ENCODE measurements at regions not wholly inside any gene's neighbourhood (a gene's known extent, or its start where the extent isn't known, plus 50 kb on each side); places are given as distances from the start of the nearest gene placed in this dataset.
A peak's percentile ranks its signal among the peaks of the same experiment; 100 is the strongest.
"Not testable (repeated sequence)": the region's sequence is repeated elsewhere in the genome, so short reads cannot be mapped to it uniquely, and the experiment has no call there.

DNA sequence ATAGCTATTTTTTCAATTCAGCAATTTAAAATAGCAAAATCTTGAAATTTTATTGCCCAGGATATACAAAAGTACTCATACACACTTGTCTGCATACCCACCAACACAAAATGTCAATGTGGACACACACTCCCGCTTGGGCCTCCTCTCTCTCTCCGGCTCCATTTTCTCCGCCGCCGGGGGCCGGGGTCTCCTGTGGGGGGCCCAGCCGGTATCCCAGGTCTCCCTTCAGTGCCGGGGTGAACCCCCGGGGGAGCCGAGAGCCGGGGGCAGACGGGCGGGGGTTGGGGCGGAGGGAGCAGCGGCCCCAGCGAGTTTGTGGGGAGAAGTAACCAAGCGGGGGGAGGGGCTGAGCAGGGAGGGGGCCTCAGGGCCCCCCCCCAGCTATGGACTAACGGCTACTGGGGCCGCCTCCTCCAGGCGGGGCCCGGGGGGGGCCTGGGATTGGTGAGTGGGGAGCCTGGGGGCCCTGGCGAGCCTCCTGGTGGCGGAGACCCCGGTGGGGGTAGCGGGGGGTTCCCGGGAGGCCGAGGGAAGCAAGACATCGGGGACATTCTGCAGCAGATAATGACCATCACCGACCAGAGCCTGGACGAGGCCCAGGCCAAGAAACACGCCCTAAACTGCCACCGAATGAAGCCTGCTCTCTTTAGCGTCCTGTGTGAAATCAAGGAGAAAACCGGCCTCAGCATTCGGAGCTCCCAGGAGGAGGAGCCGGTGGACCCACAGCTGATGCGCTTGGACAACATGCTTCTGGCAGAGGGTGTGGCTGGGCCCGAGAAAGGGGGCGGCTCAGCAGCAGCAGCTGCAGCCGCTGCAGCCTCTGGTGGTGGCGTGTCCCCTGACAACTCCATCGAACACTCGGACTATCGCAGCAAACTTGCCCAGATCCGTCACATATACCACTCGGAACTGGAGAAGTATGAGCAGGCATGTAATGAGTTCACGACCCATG is 56.6 kb downstream of the CHST2 start:
- DNase-seq (ENCODE audit: low spot score); intact Hi-C loops (cut with DNase I): not testable (repeated sequence)
- ATAC-seq: peak; percentile 53

DNA sequence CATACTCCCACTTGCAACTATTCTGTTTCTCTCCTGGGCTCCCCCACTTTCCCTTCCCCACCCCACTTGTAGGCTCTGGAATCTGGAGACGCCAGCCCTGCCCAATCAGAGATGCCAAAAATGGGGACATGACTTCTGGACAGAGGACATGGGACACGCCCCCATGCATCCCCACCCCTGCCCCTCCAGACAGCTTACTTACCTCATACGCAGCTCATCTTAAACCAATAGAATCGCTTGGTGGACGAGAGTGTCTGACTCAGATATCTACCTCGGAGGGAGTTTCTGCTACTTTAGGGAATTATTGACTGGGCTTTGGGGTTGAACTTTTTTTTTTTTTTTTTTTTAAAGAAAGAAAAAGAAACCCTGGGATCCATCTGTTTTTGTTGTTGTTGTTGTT is 58.4 kb downstream of the CHST2 start:
- DNase-seq (ENCODE audit: low spot score); intact Hi-C loops (cut with DNase I): not testable (repeated sequence)
- peak; percentile 58 for ATAC-seq

DNA sequence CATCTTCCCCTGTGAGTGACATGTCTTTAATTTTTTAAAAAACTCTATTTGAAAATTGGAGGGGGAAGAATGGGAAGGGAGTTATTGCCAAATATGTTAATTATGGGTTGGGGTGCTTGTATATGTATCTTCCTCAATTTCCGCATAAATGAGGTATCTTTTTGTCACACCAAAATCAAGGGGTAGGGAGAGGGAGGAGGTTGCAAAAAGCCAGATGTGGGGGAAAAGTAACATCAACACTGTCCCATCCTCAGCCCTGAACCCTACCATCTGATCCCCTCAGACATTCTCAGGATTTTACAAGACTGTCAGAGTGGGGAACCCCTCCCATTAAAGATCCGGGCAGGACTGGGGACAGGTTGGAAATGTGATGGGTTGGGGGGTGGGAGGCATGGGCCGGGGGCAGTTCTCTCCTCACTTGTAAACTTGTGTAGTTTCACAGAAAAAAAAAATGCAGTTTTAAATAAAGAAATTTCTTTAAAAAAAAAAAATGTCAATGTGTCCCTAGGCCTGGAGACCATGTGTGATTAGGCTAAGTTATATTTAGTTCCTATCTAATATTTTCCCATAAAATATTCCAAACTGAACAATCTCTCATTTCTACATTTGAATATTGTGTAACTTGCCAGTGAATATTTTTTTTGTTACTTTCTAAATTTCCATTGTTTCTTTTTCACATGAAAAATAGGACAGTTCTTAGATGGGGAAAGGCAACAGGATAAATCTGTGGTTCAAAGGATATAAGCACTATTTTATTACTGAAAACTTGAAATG is 59.4 kb downstream of the CHST2 start:
- ATAC-seq; intact Hi-C loops (cut with DNase I); DNase-seq (ENCODE audit: low spot score): not testable (repeated sequence)

DNA sequence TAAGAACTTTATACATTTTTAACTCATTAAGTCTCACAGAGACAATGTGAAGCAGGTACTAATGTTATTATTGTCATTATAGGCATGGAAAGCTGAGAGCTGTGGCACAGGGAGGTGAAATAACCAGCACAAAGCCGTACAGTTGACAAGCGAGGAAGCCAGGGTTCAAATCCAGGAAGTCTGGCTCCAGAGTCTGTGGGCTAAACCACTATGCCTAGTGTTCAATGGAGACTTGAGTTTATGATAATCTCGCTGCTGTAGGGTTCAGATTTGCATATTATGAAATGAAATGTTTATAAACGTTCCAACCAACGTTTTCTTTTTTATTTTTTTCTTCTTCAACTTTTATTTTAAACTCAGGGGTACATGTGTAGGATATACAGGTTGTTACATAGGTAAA is 60.0 kb downstream of the CHST2 start:
- ATAC-seq: no peak

DNA sequence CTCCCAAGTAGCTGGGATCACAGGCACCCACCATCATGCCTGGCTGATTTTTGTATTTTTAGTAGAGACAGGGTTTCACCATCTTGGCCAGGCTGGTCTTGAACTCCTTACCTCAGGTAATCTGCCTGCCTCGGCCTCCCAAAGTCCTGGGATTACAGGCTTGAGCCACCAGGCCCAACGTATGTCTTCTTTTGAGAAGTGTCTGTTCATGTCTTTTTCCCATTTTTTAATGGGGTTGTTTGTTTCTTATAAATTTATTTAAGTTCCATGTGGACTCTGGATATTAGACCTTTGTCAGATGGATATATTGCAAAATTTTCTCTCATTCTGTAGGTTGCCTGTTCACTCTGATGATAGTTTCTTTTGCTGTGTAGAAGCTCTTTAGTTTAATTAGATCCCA is 61.3 kb downstream of the CHST2 start:
- DNase-seq (ENCODE audit: low spot score); intact Hi-C loops (cut with DNase I); ATAC-seq: not testable (repeated sequence)

More for the DNA sequence above, 60.0 kb downstream of the CHST2 start:
- intact Hi-C loops (cut with DNase I): no loop called here
- DNase-seq (ENCODE audit: low spot score): no peak

DNA sequence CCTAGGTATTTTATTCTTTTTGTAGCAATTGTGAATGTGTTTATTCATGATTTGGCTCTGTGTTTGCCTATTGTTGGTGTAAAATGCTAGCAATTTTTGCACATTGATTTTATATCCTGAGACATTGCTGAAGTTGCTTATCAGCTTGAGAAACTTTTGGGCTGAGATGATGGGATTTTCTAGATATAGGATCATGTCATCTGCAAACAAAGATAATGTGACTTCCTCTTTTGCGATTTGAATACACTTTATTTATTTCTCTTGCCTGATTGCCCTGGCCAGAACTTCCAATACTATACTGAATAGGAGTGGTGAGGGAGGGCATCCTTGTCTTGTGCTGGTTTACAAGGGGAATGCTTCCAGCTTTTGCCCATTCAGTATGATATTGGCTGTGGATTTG is 62.4 kb downstream of the CHST2 start:
- intact Hi-C loops (cut with DNase I); ATAC-seq; DNase-seq (ENCODE audit: low spot score): not testable (repeated sequence)

DNA sequence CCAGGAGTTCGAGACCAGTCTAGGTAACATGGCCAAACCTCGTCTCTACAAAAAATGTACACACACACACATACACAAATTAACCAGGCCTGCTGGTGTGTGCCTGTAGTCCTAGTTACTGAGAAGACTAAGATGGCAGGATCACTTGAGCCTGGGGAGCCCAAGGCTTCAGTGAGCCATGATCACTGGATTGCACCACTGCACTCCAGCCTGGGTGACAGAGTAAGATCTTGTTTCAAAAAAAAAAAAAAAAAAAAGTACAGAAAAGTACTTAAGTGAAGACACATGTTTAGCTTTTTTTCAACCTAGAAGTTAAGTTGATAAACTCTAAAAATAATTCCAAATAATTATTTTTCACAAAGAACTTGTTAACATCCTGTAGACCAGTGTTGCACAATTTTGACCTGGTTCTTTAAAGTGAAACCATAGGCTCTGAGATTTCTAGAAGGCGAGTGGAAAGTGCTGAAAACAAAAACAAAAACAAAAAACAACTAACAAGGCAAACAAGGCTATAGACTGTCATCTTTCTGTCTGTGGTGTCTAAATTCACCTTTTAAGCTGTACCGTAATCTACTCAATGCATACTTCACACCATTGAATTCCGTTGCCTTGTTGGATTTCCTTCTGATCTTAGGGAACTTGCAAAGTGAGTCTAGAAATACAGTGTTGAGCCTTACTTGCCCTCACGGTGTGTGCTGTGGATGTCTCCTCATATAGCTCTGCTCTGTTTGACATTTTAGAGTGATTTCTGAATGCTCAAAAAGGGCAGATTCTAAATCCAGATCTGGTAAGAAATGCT is 63.5 kb downstream of the CHST2 start:
- intact Hi-C loops (cut with DNase I): no loop called here

DNA sequence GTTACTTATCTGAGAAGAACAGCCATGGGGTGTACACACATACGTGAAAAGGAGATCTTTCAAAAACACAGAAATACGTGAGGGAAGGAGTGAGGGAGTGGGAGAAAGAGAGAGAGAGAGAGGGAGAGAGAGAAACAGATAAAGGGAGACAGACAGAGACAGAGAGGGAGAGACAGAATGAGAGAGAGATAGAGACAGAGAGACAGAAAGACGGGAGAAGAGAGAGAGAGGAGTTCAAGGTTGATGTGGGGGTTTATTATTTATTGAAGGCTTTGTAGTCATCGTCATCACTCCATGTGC is 64.0 kb downstream of the CHST2 start:
- no peak for ATAC-seq
- intact Hi-C loops (cut with DNase I): no loop called here
- no peak for DNase-seq (ENCODE audit: low spot score)

More for the DNA sequence above, 63.5 kb downstream of the CHST2 start:
- ATAC-seq (no peak), DNase-seq (ENCODE audit: low spot score) (no peak)

DNA sequence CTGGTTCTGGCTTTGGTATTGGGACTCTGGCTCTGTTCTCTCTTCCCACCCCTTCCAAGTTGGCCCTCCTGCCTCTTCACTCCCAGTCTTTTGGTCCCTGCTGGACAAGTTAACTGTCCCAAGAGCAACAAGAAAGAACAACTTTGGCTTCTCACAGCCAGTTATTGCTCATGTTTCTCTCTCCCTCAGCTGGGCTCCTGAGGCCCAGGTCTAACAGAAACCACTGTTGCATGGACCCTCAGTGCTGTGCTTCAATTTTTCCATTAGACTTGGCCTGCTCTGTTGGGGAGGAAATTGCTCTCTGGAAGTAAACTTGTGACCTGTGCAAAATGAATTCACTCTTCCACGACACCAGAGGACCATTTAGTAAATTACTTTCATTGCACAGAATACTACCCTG is 64.5 kb downstream of the CHST2 start:
- ATAC-seq: peak; percentile 56
- no peak for DNase-seq (ENCODE audit: low spot score)
- intact Hi-C loops (cut with DNase I): no loop called here

DNA sequence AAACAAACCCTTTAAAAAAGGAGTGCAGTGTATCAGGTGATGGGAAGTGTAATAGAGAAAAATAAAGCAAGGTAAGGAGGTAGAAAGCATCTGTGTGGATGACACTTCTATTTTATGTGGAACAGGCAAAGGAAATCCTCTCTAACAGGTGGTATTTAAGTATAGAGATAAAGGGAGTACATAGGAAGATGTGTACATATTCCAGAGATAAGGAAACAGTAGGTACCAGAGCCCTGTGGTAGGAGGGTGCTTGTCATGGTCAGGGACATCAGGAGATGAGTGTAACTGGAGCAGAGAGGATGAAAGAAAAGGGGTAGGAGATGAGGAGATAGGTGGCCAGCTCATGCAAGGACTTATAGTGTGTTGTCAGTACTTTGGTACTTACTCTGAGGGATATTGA is 65.8 kb downstream of the CHST2 start:
- no peak for ATAC-seq
- intact Hi-C loops (cut with DNase I): no loop called here

DNA sequence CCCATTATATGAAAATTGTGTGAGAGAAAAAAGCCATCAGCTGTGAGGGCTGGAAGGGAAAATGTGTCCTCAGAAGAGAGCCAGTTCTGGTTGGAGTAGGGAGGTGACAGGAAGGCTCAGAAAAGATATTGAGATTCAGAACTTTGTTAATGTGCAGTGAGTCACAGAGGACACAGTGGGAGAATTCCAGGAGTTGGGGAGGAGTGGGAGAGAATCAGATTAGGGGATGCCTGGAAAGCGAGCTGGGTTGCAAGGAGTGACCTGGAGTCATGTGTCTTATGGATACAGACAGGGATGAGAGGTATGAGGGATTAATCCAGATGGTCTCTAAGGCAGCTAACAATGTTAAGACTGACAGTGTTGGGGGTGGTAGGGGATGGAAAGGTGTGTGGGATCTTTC is 67.5 kb downstream of the CHST2 start:
- intact Hi-C loops (cut with DNase I): no loop called here
- no peak for ATAC-seq
- no peak for DNase-seq (ENCODE audit: low spot score)

More for the DNA sequence above, 65.8 kb downstream of the CHST2 start:
- no peak for DNase-seq (ENCODE audit: low spot score)

DNA sequence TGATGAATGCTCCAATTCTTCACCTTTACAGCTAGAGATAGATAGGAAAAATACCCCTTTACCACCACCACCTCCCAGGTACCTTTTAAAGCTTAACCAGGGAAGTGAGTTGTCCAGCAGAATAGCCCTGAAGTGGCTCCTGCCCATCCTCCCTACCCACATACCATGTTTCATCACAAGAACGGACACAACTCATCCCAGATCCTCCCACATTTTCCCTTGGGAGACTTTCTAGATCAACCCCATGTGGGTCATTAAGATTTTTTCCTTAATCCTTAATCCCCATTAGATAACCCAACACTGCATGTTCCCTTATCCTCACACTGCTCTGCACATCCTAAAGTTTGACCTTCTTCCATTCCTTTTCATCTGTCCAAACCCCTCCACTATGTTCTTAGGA is 69.3 kb downstream of the CHST2 start:
- no peak for ATAC-seq
- intact Hi-C loops (cut with DNase I): no loop called here
- DNase-seq (ENCODE audit: low spot score): no peak

DNA sequence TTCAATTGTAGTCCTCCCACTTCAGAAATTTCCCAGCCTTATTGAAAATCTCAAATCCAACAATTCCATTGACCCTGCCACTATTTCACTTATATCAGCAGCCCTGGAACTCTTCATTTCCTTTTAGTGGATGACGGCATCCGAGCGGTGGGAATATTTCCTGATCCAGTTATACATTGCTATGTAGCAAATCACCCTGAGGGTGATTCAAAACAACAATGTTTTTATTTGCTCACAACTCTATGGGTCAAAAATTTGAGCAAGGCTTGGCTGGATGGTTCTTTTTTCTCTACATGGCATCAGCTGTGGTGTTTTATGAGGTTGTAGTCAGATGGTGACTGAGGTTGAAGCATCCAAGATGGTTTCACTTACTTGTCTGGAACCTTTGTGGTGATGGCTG is 70.5 kb downstream of the CHST2 start:
- no peak for ATAC-seq
- intact Hi-C loops (cut with DNase I): no loop called here
- DNase-seq (ENCODE audit: low spot score): no peak

DNA sequence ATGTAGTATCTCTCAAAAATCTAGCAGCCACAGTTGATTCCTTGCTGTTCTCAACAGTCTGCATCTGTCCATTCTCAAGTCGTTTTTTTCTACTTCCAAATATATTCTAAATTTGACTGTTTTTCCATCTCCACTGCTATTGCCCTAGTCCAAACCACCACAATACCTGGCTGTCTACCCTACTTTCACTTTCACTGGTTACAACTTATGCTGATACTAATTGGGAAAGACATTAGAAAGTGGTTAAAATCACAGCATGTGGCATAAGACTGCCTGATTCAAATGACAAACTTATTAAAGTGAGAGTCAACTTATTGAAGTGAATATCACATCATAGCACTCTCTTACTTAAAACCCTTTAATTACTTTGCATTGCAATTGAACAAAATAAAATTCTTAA is 72.6 kb downstream of the CHST2 start:
- intact Hi-C loops (cut with DNase I): no loop called here
- no peak for DNase-seq (ENCODE audit: low spot score)
- ATAC-seq: no peak

DNA sequence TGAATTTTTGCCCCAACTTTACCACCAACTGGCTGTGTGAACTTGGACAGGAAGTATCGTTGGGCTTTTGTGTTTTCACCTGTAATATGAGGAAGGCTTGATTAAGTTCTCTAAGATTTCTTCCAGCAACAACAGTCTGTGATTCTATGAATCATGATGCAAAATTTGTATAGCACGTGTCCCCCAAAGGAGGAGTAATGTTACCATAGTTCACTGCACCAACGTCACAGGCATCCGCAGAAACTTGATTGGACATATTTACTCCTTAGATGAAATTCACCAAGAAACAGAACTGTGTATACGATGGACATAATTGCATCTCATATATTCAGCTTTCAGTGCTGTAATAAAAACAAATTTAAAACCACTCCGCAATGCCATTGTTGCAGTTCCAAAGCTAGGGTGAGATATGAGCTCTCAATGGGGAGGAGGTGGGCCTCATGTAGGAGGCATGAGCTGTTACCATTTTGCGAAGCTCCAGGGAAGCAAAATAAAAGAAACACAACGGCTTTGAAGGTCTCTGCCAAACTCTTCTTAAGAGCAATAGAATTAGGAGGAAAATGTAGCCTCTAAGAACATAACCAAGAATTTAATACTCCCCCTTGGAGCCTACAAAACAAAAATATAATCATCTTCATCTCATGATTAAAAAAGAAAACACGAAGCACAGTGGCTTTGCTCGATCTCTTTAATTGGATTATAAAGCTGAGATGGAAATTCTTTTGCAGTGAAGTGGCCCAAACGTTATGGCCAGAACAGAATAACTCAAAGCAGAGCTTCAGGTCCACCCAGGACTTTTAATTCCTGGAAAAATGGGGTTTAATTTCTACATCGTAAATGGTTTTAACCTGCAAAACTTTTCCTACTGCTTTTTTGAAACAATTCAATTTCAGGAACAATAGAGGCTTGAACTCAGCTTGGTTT is 80.7 kb downstream of the CHST2 start:
- ATAC-seq (no peak), DNase-seq (ENCODE audit: low spot score) (no peak)
- intact Hi-C loops (cut with DNase I): no loop called here

DNA sequence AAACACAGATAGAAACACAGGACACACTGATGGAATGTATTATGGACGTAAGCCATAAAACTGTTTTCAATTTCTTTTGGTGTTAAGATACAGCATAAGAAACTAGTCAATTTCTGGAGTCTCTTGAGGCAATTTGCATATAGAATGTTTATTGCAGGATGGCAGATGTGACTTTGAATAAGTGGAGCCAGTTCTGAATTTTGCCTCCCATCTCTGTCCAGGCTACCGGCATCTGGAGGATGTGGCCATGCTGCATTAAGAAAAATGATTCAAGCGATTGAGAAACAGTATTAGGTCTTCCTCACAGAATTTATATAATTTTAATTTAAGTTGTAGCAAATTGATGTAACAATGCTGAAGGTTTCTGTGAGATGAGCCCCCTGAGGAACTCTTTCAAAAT is 81.5 kb downstream of the CHST2 start:
- DNase-seq (ENCODE audit: low spot score): no peak
- intact Hi-C loops (cut with DNase I): no loop called here
- ATAC-seq: no peak

DNA sequence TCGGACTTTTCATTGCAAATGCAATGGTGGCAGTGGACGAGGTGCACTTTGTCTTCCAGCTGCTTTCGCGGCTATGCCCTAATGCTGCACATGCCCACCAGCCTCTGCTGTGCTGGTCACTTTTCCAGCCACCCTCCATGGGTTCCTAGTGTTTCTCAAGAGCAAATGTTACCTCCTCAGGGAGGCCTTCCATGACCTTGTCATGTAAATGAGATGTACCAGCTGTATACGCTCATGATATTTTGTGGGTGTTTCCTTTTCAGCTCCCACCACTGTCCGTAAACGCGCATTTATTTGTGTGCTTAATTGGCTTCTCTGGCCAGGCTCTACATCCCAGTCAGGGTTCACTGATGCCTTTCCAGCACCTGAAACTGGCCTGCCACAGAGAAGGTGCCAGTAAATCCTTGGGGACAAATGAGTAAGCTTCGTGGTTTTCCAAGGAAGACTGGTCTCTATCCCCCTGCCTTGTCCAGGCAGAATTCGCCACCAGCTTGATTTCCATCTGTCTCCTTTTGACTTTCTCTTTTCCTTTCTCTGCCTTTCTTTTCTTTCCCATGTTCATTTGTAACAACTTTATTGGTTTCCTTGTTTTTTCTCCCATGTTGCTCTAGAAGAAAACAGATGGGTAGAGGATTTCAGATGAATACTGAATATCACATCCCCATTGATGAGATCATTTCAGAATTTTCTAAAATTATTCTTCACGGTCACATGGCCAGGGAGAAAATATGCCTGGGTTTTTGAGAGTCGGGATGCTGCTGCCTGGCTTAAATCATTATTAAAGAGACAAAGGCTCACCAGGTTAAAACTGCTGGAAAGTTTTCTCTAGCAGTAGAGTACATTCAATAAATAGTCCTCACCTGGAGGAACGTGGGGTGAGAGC is 82.5 kb downstream of the CHST2 start:
- intact Hi-C loops (cut with DNase I): no loop called here
- DNase-seq (ENCODE audit: low spot score) (no peak), ATAC-seq (no peak)

DNA sequence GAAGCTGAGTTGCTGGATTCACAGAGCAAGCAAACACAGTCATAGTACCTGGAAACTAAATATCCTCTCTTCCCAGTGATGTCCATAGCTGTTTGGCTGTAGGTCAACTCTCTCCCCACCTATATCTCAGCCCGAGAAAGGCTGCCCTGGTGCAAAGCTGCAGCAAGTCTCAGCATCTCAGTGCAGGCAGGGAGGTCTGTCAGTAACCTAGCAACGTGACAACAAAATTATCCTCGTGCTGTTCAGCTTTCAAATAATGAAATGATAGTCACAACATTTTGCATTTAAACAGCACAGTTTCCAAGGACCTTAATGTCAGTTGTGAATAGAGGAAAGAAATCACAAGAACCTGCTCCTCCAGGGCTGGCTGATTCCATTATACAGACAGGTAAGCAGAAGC is 83.6 kb downstream of the CHST2 start:
- intact Hi-C loops (cut with DNase I): no loop called here

More for the DNA sequence above, 83.6 kb downstream of the CHST2 start:
- DNase-seq (ENCODE audit: low spot score): no peak
- no peak for ATAC-seq

All from sciatic nerve (tissue), 2 donors.